ENCODE measurements at regions not wholly inside any gene's neighbourhood (a gene's known extent, or its start where the extent isn't known, plus 50 kb on each side); places are given as distances from the start of the nearest gene placed in this dataset.

DNA sequence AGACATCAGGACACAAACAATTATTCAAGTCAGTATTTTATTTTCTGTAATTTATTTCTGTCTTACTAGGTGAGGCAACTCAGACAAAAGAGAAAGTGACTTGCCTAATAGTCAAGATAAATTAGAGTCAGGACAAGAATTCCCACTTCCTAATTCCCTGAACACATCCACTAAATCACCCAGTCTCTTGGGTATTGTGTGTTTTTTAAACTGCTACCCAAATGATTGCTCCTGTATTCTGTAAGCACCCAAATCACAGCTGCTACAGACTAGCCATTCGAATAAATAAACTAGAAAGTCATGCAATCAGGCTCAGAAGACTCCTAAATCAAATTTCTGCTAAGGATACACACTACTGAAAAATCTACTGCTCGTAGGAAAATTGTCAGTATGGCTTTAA, 263.0 kb downstream of the DUSP6 start:
- no peak overlapping the region for H3K27ac Mint-ChIP-seq (ENCODE audit: low read depth)
- no peak overlapping the region for H3K4me3 Mint-ChIP-seq
- no peaks in the 10 kb centered on the region for H3K9me3 Mint-ChIP-seq
- ATAC-seq (replicated peaks; ENCODE audit: extremely low read depth, poor library complexity, severe bottlenecking) = no peak
- peaks cover 41% of the 10 kb centered on the region for H3K27me3 Mint-ChIP-seq
- no peaks in the 10 kb centered on the region for H3K4me1 Mint-ChIP-seq
- H3K36me3 Mint-ChIP-seq (ENCODE audit: insufficient read depth) = no peaks in the 10 kb centered on the region
- DNase-seq (ENCODE audit: low spot score in 2 of 2) = no peak

- Mint-ChIP-seq H3K36me3 (ENCODE audit: insufficient read depth) (no peaks in the 10 kb centered on the region), H3K4me3 (no peak overlapping the region), H3K27me3 (peaks cover 54% of the 10 kb centered on the region), H3K9me3 (no peaks in the 10 kb centered on the region), H3K27ac (ENCODE audit: low read depth) (no peak overlapping the region), H3K4me1 (no peaks in the 10 kb centered on the region)
- ATAC-seq (replicated peaks; ENCODE audit: extremely low read depth, poor library complexity, severe bottlenecking) = no peak
- no peak for DNase-seq (ENCODE audit: low spot score in 2 of 2)
Observed at GRCh38 chr12:89087876-89088275, 264.4 kb downstream of the DUSP6 start.

DNA sequence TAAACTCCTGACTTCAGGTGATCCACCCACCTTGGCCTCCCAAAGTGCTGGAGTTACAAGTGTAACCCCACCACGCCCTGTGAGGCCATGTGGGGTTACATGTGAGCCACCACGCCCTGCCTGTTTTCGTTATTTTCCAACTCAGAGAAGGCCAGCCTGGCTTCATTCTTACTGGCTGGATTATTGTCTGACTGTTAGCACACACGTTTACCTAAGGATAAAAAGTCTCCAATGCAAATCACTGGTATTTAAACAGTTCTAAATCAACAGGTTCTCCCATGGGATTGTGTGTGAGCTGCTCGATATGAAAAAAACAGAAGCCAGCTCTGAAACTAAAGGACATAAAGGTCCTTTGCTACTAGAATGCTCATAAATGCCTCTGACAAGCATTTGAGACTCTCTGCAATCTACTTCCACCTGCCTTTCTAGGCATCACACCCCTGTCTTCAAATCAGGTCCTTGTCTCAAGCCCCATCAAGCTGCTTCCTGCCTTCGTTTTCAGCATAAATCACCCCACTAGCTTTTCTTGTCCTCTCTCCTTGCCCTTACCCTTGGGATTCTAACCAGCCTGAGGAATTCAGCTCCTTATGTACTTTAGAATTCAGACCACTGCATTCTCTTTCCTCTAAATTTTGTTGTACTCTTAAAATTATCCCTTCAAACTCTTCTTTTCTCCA, 265.0 kb downstream of the DUSP6 start:
- ATAC-seq (replicated peaks; ENCODE audit: extremely low read depth, poor library complexity, severe bottlenecking) (no peak), DNase-seq (ENCODE audit: low spot score in 2 of 2) (no peak)
- Mint-ChIP-seq H3K9me3 (no peaks in the 10 kb centered on the region), H3K27ac (ENCODE audit: low read depth) (no peak overlapping the region), H3K4me1 (no peaks in the 10 kb centered on the region), H3K36me3 (ENCODE audit: insufficient read depth) (no peaks in the 10 kb centered on the region), H3K4me3 (no peak overlapping the region), H3K27me3 (peaks cover 55% of the 10 kb centered on the region)

- Mint-ChIP-seq H3K27me3 (peaks cover 59% of the 10 kb centered on the region), H3K9me3 (no peaks in the 10 kb centered on the region), H3K4me1 (no peaks in the 10 kb centered on the region), H3K36me3 (ENCODE audit: insufficient read depth) (no peaks in the 10 kb centered on the region), H3K4me3 (no peak overlapping the region), H3K27ac (ENCODE audit: low read depth) (no peak overlapping the region)
- DNase-seq (ENCODE audit: low spot score in 2 of 2) (no peak), ATAC-seq (replicated peaks; ENCODE audit: extremely low read depth, poor library complexity, severe bottlenecking) (no peak)
Observed at GRCh38 chr12:89085421-89085820, 266.9 kb downstream of the DUSP6 start.

DNA sequence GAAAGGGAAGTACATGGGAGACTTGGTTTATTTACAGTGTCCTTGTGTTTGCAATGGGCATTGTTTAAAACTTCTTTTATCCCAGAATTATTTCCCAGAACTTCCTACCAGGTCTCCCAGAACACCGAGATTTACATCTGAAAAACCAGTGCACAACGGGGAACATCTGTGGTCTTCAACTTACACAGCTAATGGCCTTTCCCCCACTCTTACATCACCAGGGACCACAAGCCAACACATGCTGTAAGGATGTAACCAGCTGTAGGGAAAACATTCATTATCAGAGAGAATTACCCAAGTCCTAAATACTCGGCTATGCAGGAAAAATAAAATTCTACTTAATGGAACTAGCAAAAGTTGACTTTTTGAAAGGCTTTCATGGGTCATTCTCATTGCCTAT, 267.6 kb downstream of the DUSP6 start:
- no peak overlapping the region for H3K27ac Mint-ChIP-seq (ENCODE audit: low read depth)
- peaks cover 2% of the 10 kb centered on the region for H3K36me3 Mint-ChIP-seq (ENCODE audit: insufficient read depth)
- H3K4me3 Mint-ChIP-seq = no peak overlapping the region
- H3K4me1 Mint-ChIP-seq = no peaks in the 10 kb centered on the region
- no peak for ATAC-seq (replicated peaks; ENCODE audit: extremely low read depth, poor library complexity, severe bottlenecking)
- DNase-seq (ENCODE audit: low spot score in 2 of 2) = no peak
- peaks cover 55% of the 10 kb centered on the region for H3K27me3 Mint-ChIP-seq
- no peaks in the 10 kb centered on the region for H3K9me3 Mint-ChIP-seq

DNA sequence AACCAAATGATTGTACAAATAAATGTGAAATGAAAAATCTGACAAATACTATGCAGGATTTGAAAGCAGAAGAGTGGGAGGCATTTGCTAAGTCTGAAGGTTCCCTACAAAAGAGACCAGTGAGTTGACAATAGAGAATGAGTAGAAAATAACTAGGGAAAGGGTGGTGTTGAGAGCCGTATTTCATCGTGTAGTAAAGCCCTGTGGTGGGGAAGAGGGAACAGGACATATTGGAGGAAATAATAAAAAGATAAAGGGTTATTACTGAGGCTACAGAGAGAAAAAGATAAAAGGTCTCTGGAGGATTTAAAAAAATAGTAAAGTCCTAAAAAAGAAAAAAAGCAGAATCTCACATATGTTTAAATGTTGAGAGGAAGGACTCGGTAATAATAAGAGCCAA, 268.8 kb downstream of the DUSP6 start:
- no peaks in the 10 kb centered on the region for H3K9me3 Mint-ChIP-seq
- H3K27ac Mint-ChIP-seq (ENCODE audit: low read depth) = no peak overlapping the region
- no peak for DNase-seq (ENCODE audit: low spot score in 2 of 2)
- no peak for ATAC-seq (replicated peaks; ENCODE audit: extremely low read depth, poor library complexity, severe bottlenecking)
- H3K27me3 Mint-ChIP-seq = peaks cover 54% of the 10 kb centered on the region
- H3K36me3 Mint-ChIP-seq (ENCODE audit: insufficient read depth) = peaks cover 2% of the 10 kb centered on the region
- H3K4me3 Mint-ChIP-seq = no peak overlapping the region
- H3K4me1 Mint-ChIP-seq = no peaks in the 10 kb centered on the region

- peaks cover 43% of the 10 kb centered on the region for H3K27me3 Mint-ChIP-seq
- no peak for ATAC-seq (replicated peaks; ENCODE audit: extremely low read depth, poor library complexity, severe bottlenecking)
Observed at GRCh38 chr12:89082370-89082753, 269.9 kb downstream of the DUSP6 start.

DNA sequence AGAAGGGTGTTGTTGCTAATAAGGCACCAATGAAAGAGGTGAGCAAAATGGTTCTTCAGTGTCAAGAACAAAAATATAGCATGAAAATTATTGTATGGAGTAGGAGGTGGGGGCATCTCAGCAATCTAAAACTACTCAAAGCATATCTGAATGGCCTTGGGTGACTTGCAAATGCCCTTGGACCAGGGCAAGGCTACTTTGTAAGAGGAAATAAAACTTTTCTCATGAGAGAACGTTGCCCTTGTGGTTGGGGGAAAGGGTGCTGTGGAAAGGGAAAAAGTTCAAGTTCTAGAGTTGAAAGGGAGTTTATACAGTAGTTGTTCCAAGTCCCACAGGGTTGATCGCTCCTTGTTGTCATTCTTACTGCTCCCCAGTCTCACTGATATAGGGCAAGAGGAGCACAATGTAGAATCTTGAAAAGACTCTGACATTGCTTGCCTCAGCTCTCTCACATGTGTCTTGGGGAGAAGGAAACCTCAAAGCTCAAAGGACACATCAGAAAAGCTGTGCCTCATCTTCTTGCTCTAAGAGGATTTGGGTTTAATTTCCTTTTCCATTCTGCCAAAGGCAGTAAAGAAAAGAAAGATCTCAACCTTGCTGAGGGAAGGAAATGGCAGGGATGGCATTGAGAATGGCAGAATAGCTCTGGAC, 270.5 kb downstream of the DUSP6 start:
- Mint-ChIP-seq H3K36me3 (ENCODE audit: insufficient read depth) (peaks cover 2% of the 10 kb centered on the region), H3K4me1 (no peaks in the 10 kb centered on the region), H3K9me3 (no peaks in the 10 kb centered on the region), H3K27ac (ENCODE audit: low read depth) (no peak overlapping the region), H3K27me3 (peaks cover 40% of the 10 kb centered on the region), H3K4me3 (no peak overlapping the region)
- ATAC-seq (replicated peaks; ENCODE audit: extremely low read depth, poor library complexity, severe bottlenecking) (no peak), DNase-seq (ENCODE audit: low spot score in 2 of 2) (no peak)

More at GRCh38 chr12:89082370-89082753, 269.9 kb downstream of the DUSP6 start:
- Mint-ChIP-seq H3K9me3 (no peaks in the 10 kb centered on the region), H3K4me1 (no peaks in the 10 kb centered on the region), H3K27ac (ENCODE audit: low read depth) (no peak overlapping the region), H3K4me3 (no peak overlapping the region), H3K36me3 (ENCODE audit: insufficient read depth) (peaks cover 2% of the 10 kb centered on the region)
- DNase-seq (ENCODE audit: low spot score in 2 of 2) = no peak

GRCh38 chr12:89080793-89081465, 271.4 kb downstream of the DUSP6 start:
- H3K27ac Mint-ChIP-seq (ENCODE audit: low read depth) = no peak overlapping the region
- H3K36me3 Mint-ChIP-seq (ENCODE audit: insufficient read depth) = peaks cover 2% of the 10 kb centered on the region
- no peaks in the 10 kb centered on the region for H3K9me3 Mint-ChIP-seq
- DNase-seq (ENCODE audit: low spot score in 2 of 2) (no peak), ATAC-seq (replicated peaks; ENCODE audit: extremely low read depth, poor library complexity, severe bottlenecking) (no peak)
- no peak overlapping the region for H3K4me3 Mint-ChIP-seq
- peaks cover 40% of the 10 kb centered on the region for H3K27me3 Mint-ChIP-seq
- H3K4me1 Mint-ChIP-seq = no peaks in the 10 kb centered on the region

GRCh38 chr12:89075880-89076540, 276.3 kb downstream of the DUSP6 start:
- Mint-ChIP-seq H3K9me3 (no peaks in the 10 kb centered on the region), H3K27me3 (peaks cover 3% of the 10 kb centered on the region), H3K27ac (ENCODE audit: low read depth) (no peak overlapping the region), H3K36me3 (ENCODE audit: insufficient read depth) (peaks cover 2% of the 10 kb centered on the region), H3K4me3 (no peak overlapping the region), H3K4me1 (no peaks in the 10 kb centered on the region)
- ATAC-seq (replicated peaks; ENCODE audit: extremely low read depth, poor library complexity, severe bottlenecking) (no peak), DNase-seq (ENCODE audit: low spot score in 2 of 2) (no peak)

DNA sequence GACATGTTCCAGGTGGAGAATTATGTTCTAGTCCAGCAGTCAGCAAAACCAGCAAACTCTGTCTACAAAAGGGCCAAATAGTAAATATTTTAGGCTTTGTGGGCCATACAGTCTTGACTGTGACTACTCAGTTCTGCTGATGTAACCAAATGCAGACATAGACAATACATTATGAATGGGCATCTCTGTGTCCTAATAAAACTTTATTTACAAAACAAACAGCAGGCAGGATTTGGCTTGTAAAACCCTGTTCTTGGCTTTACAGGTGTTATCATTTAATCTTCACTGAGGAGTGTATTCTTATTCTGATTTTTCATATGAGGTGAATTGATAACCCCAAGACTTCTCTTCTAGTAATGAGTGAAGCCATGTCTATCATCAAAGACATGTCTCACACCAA, 278.6 kb downstream of the DUSP6 start:
- no peak overlapping the region for H3K27ac Mint-ChIP-seq (ENCODE audit: low read depth)
- no peaks in the 10 kb centered on the region for H3K9me3 Mint-ChIP-seq
- no peak for DNase-seq (ENCODE audit: low spot score in 2 of 2)
- no peak for ATAC-seq (replicated peaks; ENCODE audit: extremely low read depth, poor library complexity, severe bottlenecking)
- H3K4me3 Mint-ChIP-seq = no peak overlapping the region
- H3K4me1 Mint-ChIP-seq = no peaks in the 10 kb centered on the region
- H3K27me3 Mint-ChIP-seq = no peaks in the 10 kb centered on the region
- H3K36me3 Mint-ChIP-seq (ENCODE audit: insufficient read depth) = no peaks in the 10 kb centered on the region

DNA sequence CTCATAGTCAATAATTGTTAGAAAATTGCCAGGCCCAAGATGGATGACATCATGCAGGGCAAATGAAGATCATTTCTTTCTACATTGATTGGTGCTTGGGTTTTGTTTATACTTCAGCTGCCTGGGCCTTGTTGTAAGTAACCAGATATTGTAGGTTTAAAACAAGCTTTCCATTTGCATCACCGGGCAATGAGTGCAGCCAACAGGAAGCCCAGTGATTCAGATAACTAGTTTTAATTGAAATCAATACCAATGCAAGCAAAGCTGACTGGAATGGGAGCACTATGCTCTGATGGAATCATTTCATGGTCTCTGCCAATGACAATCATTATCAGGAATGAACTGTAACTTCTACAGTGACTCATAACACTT, 279.3 kb downstream of the DUSP6 start:
- Mint-ChIP-seq H3K27ac (ENCODE audit: low read depth) (no peak overlapping the region), H3K27me3 (no peaks in the 10 kb centered on the region), H3K4me1 (no peaks in the 10 kb centered on the region), H3K36me3 (ENCODE audit: insufficient read depth) (peaks cover 1% of the 10 kb centered on the region), H3K9me3 (no peaks in the 10 kb centered on the region), H3K4me3 (no peak overlapping the region)
- DNase-seq (ENCODE audit: low spot score in 2 of 2) (no peak), ATAC-seq (replicated peaks; ENCODE audit: extremely low read depth, poor library complexity, severe bottlenecking) (no peak)
